ENCODE measurements at regions not wholly inside any gene's neighbourhood (a gene's known extent, or its start where the extent isn't known, plus 50 kb on each side); places are given as distances from the start of the nearest gene placed in this dataset.

- TF ChIP-seq CTCF (IDR thresholded peaks at IDR 0.05; ENCODE audit: low read depth, low read length) (no peak), MYC (IDR thresholded peaks at IDR 0.05; ENCODE audit: low read depth, low read length) (no peak), MAX (IDR thresholded peaks at IDR 0.05; ENCODE audit: low read depth, low read length) (no peak), POLR2A (IDR thresholded peaks at IDR 0.05; ENCODE audit: extremely low read depth, insufficient read length) (no peak)
Observed at GRCh38 chr2:100207411-100207885, 65.1 kb upstream of the AFF3 start.

Data from NB4 (cell line).